GM12878 (cell line): ENCODE measurements at regions not wholly inside any gene's neighbourhood (a gene's known extent, or its start where the extent isn't known, plus 50 kb on each side); places are given as distances from the start of the nearest gene placed in this dataset.

Experiments
- MEF2B ChIP-seq: fragments of 450-650 bp; IDR thresholded peaks from 2 replicates; pipeline ENCODE4 v1.6.1; 2018; ENCODE audit warnings: mild to moderate bottlenecking, moderate library complexity; ENCODE audit not compliant: partially characterized antibody, poor library complexity, severe bottlenecking
- TF ChIP-seq, protein P1 (sequence below), 3 experiments: IDR thresholded peaks in 2 of 3; conservative IDR thresholded peaks in 1 of 3; 2 replicates each; pipeline ENCODE4 v1.5.1; 2011; ENCODE audit warnings: low read depth in 3 of 3, low read length in 3 of 3, mild to moderate bottlenecking in 3 of 3, control low read depth in 2 of 3, moderate library complexity in 2 of 3, inconsistent platforms in 1 of 3, mixed read lengths in 1 of 3; ENCODE audit not compliant: control insufficient read depth in 2 of 3, insufficient read depth in 1 of 3; ENCODE audit errors: extremely low read depth in 1 of 3

DNA sequence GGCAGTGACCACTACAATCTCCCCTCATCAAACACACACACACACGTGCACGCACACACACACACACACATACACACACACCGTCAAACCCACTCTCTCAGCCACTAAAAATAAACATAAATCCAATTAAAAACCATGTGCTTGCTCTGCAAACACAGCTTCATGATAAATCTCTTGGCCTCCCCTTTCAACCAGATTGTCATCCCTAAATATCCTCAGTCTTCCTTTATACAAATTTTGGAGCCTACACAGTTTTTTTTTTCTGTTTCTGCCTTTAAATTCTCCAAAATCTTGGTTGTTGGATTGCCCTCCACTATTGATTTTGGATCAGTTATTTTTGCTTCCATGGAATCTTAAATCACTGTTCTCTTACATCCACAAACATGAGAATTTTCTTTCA lies 245.6 kb downstream of the SATB1 start:
- TF ChIP-seq, protein P1, sequence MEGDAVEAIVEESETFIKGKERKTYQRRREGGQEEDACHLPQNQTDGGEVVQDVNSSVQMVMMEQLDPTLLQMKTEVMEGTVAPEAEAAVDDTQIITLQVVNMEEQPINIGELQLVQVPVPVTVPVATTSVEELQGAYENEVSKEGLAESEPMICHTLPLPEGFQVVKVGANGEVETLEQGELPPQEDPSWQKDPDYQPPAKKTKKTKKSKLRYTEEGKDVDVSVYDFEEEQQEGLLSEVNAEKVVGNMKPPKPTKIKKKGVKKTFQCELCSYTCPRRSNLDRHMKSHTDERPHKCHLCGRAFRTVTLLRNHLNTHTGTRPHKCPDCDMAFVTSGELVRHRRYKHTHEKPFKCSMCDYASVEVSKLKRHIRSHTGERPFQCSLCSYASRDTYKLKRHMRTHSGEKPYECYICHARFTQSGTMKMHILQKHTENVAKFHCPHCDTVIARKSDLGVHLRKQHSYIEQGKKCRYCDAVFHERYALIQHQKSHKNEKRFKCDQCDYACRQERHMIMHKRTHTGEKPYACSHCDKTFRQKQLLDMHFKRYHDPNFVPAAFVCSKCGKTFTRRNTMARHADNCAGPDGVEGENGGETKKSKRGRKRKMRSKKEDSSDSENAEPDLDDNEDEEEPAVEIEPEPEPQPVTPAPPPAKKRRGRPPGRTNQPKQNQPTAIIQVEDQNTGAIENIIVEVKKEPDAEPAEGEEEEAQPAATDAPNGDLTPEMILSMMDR (IDR thresholded peaks at IDR 0.05 in 2 of 3, conservative IDR thresholded peaks at IDR 0.05 in 1 of 3; ENCODE audit: control insufficient read depth in 2 of 3, extremely low read depth in 1 of 3, insufficient read depth in 1 of 3, low read depth in 3 of 3, low read length in 3 of 3) = no peak
- TF ChIP-seq MEF2B = no peak
